ENCODE measurements at regions not wholly inside any gene's neighbourhood (a gene's known extent, or its start where the extent isn't known, plus 50 kb on each side); places are given as distances from the start of the nearest gene placed in this dataset.
A peak's percentile ranks its signal among the peaks of the same experiment; 100 is the strongest.

DNA sequence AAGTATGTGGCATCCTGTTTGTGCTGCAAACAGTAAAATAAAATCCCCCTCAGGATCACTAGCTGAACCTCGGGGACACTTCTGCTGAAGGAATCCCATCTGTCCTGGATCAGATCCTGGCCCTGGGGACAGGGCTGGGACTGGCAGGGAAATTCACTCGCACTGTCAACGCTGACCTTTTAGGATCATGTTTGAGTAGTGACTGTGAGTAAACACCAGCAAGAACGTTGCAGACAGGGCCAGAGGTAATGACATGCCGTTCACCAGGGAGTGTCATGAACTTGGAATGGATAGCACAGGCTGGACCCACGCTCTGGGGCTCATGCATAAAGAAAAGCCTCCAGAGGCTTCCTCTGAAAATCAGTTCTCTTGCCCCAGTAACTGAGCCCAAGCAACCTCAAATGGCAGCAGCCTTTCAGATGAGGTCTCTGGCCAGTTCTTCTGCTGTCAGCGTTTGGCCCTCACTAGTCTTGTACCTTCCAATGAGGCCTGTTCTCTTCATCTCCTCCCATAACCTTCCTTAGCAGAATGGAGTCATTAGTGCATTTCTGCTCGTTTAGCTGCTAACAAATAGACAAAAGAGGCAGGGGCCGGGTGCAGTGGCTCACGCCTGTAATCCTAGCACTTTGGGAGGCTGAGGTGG is 51.0 kb upstream of the BARX2 start:
- Histone ChIP-seq H3K4me1 (ENCODE audit: control insufficient read depth, insufficient read depth, low read length) (peaks cover 15% of the 10 kb centered on the region), H3K36me3 (ENCODE audit: control insufficient read depth, insufficient read depth, low read length) (no peaks in the 10 kb centered on the region), H3K27me3 (ENCODE audit: control insufficient read depth, insufficient read depth, low read length) (no peaks in the 10 kb centered on the region), H3K27ac (ENCODE audit: low read length) (peak overlapping the region; percentile 33), H3K9me3 (replicated peaks; ENCODE audit: control insufficient read depth, low read depth, low read length) (no peaks in the 10 kb centered on the region), H3K4me3 (ENCODE audit: low read length) (no peak overlapping the region)
- 29% methylated on average over 6 of the region's 10 CpGs for WGBS (ENCODE audit: insufficient coverage)
- DNase-seq: no peak

DNA sequence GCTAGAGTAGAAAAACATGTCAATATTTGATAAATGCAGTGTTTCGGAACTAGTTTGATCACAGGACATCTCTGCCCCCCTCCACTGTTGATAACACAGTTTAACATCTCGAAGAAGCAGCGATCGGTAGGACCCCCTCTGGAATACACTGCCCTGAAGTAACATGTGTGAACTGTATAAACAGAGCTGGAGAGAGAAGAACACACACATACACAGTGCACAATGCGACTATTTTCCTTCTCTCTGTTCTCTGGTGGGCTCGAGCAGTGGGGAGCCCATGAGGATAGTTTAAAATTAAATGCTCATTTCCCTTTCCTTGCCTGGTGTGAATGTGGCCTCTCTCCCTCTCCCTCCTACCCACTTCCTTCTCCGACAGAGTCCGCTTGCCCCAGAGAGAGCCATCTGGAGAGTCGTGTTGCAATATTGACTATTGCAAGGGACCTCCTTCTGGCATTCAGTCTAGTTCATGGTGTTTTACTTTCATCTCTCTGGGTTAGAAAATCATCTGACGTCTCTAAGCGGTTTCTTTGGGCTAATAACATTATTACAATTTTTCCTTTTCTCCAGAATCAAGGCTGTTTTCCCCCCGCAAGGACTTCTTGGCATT is 51.6 kb upstream of the BARX2 start:
- Histone ChIP-seq H3K36me3 (ENCODE audit: control insufficient read depth, insufficient read depth, low read length) (no peaks in the 10 kb centered on the region), H3K9me3 (replicated peaks; ENCODE audit: control insufficient read depth, low read depth, low read length) (no peaks in the 10 kb centered on the region), H3K4me3 (ENCODE audit: low read length) (no peak overlapping the region), H3K27me3 (ENCODE audit: control insufficient read depth, insufficient read depth, low read length) (no peaks in the 10 kb centered on the region), H3K27ac (ENCODE audit: low read length) (peak overlapping the region; percentile 33), H3K4me1 (ENCODE audit: control insufficient read depth, insufficient read depth, low read length) (peaks cover 15% of the 10 kb centered on the region)
- WGBS (ENCODE audit: insufficient coverage): 0% methylated on average over 1 of the region's 12 CpGs
- DNase-seq: peak; percentile 69

DNA sequence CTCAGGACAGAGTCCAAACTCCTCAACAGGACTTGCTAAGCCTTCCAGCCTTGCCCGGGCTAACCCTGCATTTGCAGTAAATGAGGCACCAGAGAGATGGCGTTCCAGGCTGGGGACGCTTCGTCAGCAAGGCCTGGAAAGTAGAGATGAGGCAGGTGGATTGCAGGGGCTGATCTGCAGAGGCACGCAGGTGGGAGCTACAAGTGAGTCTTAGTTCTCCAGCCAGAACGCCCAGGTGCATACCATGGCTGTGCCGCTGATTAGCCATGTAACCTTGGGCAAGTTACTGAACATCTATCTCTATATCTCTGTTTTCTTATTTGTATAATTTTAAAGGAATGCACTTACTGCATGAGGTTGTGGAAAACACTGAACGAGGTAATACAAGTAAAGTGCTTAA is 52.7 kb upstream of the BARX2 start:
- Histone ChIP-seq H3K4me3 (ENCODE audit: low read length) (no peak overlapping the region), H3K4me1 (ENCODE audit: control insufficient read depth, insufficient read depth, low read length) (peaks cover 15% of the 10 kb centered on the region), H3K27ac (ENCODE audit: low read length) (no peak overlapping the region), H3K36me3 (ENCODE audit: control insufficient read depth, insufficient read depth, low read length) (no peaks in the 10 kb centered on the region), H3K27me3 (ENCODE audit: control insufficient read depth, insufficient read depth, low read length) (no peaks in the 10 kb centered on the region), H3K9me3 (replicated peaks; ENCODE audit: control insufficient read depth, low read depth, low read length) (no peaks in the 10 kb centered on the region)
- 91% methylated on average over 5 of the region's 8 CpGs for WGBS (ENCODE audit: insufficient coverage)
- no peak for DNase-seq

DNA sequence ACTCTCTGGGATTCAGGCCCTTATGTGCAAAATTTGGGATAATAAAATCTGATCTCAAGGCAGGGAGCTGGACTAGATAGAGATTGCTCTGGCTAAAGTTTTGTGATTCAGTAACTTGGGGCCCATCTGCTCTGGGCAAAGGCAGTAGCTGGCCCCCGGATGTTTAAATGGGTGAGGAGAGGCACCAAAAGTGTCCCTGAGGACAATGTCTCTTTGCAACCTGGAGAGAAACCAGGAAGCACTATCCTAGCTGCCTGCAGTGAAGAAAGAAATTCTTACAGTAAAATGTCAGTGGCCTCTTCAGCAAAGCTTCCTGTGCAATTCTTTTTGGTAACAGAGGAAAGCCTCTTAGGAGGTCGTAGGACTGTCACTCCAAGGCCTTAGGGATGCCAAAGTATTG is 54.6 kb upstream of the BARX2 start:
- Histone ChIP-seq H3K4me3 (ENCODE audit: low read length) (no peak overlapping the region), H3K4me1 (ENCODE audit: control insufficient read depth, insufficient read depth, low read length) (peaks cover 15% of the 10 kb centered on the region), H3K27ac (ENCODE audit: low read length) (no peak overlapping the region), H3K36me3 (ENCODE audit: control insufficient read depth, insufficient read depth, low read length) (no peaks in the 10 kb centered on the region), H3K9me3 (replicated peaks; ENCODE audit: control insufficient read depth, low read depth, low read length) (no peaks in the 10 kb centered on the region), H3K27me3 (ENCODE audit: control insufficient read depth, insufficient read depth, low read length) (no peaks in the 10 kb centered on the region)
- DNase-seq: no peak
- 42% methylated on average over 2 of the region's 2 CpGs for WGBS (ENCODE audit: insufficient coverage)

DNA sequence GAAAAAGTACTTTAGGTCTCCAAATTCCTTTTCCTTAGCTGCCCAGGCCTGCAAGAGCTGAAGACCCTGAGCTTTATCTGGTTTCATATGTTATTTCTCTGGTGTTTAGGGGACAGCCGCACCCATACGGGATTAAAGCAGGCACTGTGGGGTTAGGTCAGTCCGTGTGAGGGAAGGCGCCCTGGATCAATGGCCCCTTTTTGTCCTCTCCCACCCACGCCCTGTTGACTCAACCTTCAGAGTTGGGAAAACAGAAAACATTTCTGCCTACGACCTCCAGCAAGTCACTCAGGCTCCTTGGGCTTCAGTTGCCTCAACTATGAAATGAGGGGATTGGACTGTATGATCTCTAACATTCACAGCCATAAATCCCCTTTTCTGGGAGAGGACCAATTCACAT is 55.2 kb upstream of the BARX2 start:
- Histone ChIP-seq H3K36me3 (ENCODE audit: control insufficient read depth, insufficient read depth, low read length) (no peaks in the 10 kb centered on the region), H3K9me3 (replicated peaks; ENCODE audit: control insufficient read depth, low read depth, low read length) (no peaks in the 10 kb centered on the region), H3K27me3 (ENCODE audit: control insufficient read depth, insufficient read depth, low read length) (no peaks in the 10 kb centered on the region), H3K4me3 (ENCODE audit: low read length) (no peak overlapping the region), H3K4me1 (ENCODE audit: control insufficient read depth, insufficient read depth, low read length) (peaks cover 19% of the 10 kb centered on the region), H3K27ac (ENCODE audit: low read length) (no peak overlapping the region)
- WGBS (ENCODE audit: insufficient coverage): 60% methylated on average over 1 of the region's 6 CpGs
- no peak for DNase-seq

DNA sequence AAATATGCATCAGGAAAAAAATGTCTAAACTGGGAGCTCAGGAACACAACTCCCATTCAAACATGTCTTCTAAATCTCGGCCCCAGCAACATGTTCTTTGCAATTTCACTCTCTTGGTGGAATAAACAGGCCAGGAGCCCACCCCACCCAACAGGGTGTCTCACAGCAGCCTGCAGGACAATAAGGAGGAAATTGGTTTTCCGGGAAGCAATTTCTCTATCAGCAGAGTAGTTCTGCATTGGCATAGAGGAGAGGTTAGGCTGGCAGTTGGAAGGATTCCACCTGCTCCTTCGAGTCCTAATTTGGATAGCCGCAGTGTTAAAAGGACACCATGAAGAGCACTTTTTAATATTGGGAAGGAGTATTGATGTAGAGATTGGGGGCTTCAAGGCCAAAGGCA is 55.9 kb upstream of the BARX2 start:
- Histone ChIP-seq H3K9me3 (replicated peaks; ENCODE audit: control insufficient read depth, low read depth, low read length) (no peaks in the 10 kb centered on the region), H3K4me1 (ENCODE audit: control insufficient read depth, insufficient read depth, low read length) (peaks cover 23% of the 10 kb centered on the region), H3K36me3 (ENCODE audit: control insufficient read depth, insufficient read depth, low read length) (no peaks in the 10 kb centered on the region), H3K27ac (ENCODE audit: low read length) (no peak overlapping the region), H3K27me3 (ENCODE audit: control insufficient read depth, insufficient read depth, low read length) (no peaks in the 10 kb centered on the region), H3K4me3 (ENCODE audit: low read length) (no peak overlapping the region)
- WGBS (ENCODE audit: insufficient coverage): 78% methylated on average over 2 of the region's 4 CpGs
- DNase-seq: no peak

DNA sequence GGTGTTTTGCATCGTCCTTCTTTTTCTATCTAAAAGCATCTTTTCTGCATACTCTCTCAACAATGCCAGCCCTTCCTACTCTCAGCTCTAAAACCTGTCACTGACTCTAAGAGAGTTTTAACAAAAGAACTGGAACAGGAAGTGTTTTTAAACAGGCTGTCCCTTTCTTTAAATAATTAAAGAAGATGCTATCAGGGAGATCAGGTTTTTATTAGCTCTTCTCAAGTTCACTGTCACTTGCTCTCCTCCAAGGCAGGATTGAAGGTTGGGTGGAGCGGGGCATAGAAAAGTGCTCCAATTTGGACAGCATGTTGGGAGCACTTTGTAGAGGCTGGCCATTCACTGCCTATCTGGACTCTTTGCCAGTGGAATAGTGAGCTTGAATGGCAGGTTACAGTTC is 56.4 kb upstream of the BARX2 start:
- 100% methylated on average over 1 of the region's 2 CpGs for WGBS (ENCODE audit: insufficient coverage)
- H3K36me3 ChIP-seq (ENCODE audit: control insufficient read depth, insufficient read depth, low read length): no peaks in the 10 kb centered on the region

DNA sequence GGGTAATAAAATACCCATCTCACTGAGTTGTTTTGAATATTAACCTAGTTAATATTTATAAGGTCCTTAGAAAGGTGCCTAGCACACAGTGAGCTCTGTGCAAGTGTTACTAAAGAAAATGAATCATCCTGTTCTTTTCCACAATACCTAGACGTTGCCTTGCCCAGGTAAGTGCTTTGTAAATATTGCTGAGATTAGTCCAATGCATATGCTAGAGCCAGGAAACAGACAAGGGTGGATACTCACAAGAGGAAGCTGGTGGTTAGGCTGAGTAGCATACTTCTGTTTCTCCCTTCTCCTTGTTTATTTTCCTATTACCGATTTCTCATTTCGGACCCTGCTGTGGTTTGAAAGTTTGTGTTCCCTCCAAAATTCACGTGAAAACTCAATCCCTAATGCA is 58.1 kb upstream of the BARX2 start:
- WGBS (ENCODE audit: insufficient coverage): no CpG with 5 or more reads among the region's 4 CpGs
- Histone ChIP-seq H3K27ac (ENCODE audit: low read length) (no peak overlapping the region), H3K27me3 (ENCODE audit: control insufficient read depth, insufficient read depth, low read length) (no peaks in the 10 kb centered on the region)

More for the DNA sequence above, 56.4 kb upstream of the BARX2 start:
- peaks cover 18% of the 10 kb centered on the region for H3K4me1 ChIP-seq (ENCODE audit: control insufficient read depth, insufficient read depth, low read length)
- H3K4me3 ChIP-seq (ENCODE audit: low read length): no peak overlapping the region
- no peak for DNase-seq
- no peaks in the 10 kb centered on the region for H3K9me3 ChIP-seq (replicated peaks; ENCODE audit: control insufficient read depth, low read depth, low read length)
- no peaks in the 10 kb centered on the region for H3K27me3 ChIP-seq (ENCODE audit: control insufficient read depth, insufficient read depth, low read length)
- no peak overlapping the region for H3K27ac ChIP-seq (ENCODE audit: low read length)

DNA sequence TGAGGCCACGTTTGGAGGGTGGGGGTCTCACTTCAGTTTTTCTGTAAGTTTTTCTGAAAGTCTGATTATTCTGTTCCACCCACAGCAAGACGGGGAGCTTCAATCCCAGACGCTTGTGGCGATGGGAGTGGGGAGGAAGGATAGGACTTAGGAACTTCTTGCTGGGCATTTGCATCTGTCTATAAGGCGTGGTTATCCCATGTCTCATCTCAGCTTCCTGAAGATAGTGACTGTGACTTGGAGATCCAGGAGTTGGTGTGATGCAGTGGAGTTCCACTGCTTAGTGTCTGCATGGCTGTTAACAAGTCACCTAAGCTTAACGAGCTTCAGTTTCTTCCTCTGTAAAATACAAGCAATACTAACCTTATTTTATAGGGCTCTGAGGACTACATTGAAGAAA is 58.9 kb upstream of the BARX2 start:
- H3K27ac ChIP-seq (ENCODE audit: low read length): no peak overlapping the region
- H3K36me3 ChIP-seq (ENCODE audit: control insufficient read depth, insufficient read depth, low read length): no peaks in the 10 kb centered on the region
- no peak overlapping the region for H3K4me3 ChIP-seq (ENCODE audit: low read length)
- no peaks in the 10 kb centered on the region for H3K9me3 ChIP-seq (replicated peaks; ENCODE audit: control insufficient read depth, low read depth, low read length)
- DNase-seq: no peak
- no peaks in the 10 kb centered on the region for H3K27me3 ChIP-seq (ENCODE audit: control insufficient read depth, insufficient read depth, low read length)
- WGBS (ENCODE audit: insufficient coverage): 50% methylated on average over 1 of the region's 6 CpGs
- peaks cover 26% of the 10 kb centered on the region for H3K4me1 ChIP-seq (ENCODE audit: control insufficient read depth, insufficient read depth, low read length)

More for the DNA sequence above, 58.1 kb upstream of the BARX2 start:
- Histone ChIP-seq H3K4me3 (ENCODE audit: low read length) (no peak overlapping the region), H3K36me3 (ENCODE audit: control insufficient read depth, insufficient read depth, low read length) (no peaks in the 10 kb centered on the region), H3K4me1 (ENCODE audit: control insufficient read depth, insufficient read depth, low read length) (peaks cover 24% of the 10 kb centered on the region), H3K9me3 (replicated peaks; ENCODE audit: control insufficient read depth, low read depth, low read length) (no peaks in the 10 kb centered on the region)
- peak; percentile 26 for DNase-seq

DNA sequence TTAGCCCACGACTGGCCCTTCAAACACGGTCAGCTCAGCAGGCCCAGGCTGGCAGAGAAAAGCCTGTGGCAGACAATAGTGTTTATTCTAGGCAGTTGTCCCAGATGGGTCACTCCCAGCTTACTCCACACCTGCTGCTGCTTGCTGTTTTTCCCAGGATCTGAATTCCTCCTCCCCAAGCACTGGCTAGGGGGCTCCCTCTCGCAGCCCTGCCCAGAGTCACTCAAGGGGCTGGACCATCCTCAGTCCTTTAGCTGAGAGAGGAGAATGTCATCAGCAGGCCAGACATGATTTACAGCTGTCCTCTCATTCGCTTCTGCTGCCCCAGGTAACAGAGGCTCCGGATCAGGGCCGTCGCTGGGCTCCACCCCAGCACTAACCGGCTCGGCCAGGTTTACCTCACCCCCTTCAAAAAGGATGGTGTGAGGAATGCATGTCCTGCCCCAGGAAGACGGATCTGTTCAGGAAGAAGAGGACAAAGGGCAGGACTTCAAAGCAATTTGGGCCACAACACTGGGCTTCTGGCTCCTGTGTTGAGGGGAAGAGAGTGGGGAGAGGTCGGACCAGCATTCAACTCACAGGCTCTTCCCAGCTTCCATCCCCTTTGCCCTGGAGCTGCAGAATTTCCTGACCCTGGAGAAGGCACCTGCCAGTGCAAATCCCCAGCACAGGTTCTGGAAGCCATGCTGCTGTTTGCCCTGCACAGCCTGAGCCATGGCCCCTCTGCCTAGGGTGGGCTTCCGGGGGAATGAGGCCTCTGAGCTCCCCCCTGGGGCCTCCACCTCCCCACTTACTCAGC is 59.7 kb upstream of the BARX2 start:
- no peaks in the 10 kb centered on the region for H3K9me3 ChIP-seq (replicated peaks; ENCODE audit: control insufficient read depth, low read depth, low read length)
- H3K27ac ChIP-seq (ENCODE audit: low read length): no peak overlapping the region
- H3K36me3 ChIP-seq (ENCODE audit: control insufficient read depth, insufficient read depth, low read length): no peaks in the 10 kb centered on the region
- no peak overlapping the region for H3K4me3 ChIP-seq (ENCODE audit: low read length)
- peak; percentile 26 for DNase-seq
- WGBS (ENCODE audit: insufficient coverage): 39% methylated on average over 7 of the region's 12 CpGs
- no peaks in the 10 kb centered on the region for H3K27me3 ChIP-seq (ENCODE audit: control insufficient read depth, insufficient read depth, low read length)
- peaks cover 26% of the 10 kb centered on the region for H3K4me1 ChIP-seq (ENCODE audit: control insufficient read depth, insufficient read depth, low read length)
